ENCODE measurements at regions not wholly inside any gene's neighbourhood (a gene's known extent, or its start where the extent isn't known, plus 50 kb on each side); places are given as distances from the start of the nearest gene placed in this dataset.
"Not testable (repeated sequence)": the region's sequence is repeated elsewhere in the genome, so short reads cannot be mapped to it uniquely, and the experiment has no call there.

DNA sequence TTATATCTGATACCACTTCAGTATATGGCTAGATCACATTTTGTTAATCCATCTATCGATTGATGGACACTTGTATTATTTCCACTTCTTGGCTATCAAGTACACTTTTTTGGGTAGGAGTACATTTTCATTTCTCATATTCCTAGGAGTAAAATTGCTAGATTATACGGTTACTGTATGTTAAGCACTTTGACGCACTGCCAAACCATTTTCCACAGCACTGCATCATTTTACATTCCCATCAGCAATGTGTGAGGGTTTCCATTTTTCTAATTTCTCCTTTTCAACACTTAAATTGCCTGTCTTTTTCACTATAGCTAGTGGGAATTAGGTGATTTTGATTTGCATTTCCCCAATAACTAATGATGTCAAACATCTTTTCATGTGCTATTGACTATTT, 179.3 kb upstream of the B3GAT1 start:
- TF ChIP-seq, protein P1, sequence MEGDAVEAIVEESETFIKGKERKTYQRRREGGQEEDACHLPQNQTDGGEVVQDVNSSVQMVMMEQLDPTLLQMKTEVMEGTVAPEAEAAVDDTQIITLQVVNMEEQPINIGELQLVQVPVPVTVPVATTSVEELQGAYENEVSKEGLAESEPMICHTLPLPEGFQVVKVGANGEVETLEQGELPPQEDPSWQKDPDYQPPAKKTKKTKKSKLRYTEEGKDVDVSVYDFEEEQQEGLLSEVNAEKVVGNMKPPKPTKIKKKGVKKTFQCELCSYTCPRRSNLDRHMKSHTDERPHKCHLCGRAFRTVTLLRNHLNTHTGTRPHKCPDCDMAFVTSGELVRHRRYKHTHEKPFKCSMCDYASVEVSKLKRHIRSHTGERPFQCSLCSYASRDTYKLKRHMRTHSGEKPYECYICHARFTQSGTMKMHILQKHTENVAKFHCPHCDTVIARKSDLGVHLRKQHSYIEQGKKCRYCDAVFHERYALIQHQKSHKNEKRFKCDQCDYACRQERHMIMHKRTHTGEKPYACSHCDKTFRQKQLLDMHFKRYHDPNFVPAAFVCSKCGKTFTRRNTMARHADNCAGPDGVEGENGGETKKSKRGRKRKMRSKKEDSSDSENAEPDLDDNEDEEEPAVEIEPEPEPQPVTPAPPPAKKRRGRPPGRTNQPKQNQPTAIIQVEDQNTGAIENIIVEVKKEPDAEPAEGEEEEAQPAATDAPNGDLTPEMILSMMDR (IDR thresholded peaks at IDR 0.05), result no peak
- no peak for TF ChIP-seq POLR2A (IDR thresholded peaks at IDR 0.05)
- Histone ChIP-seq H3K27me3 (no peaks in the 10 kb centered on the region), H3K36me3 (no peaks in the 10 kb centered on the region), H3K4me3 (no peak overlapping the region), H3K9me3 (no peaks in the 10 kb centered on the region), H3K4me1 (no peaks in the 10 kb centered on the region), H3K27ac (no peak overlapping the region)
- DNase-seq, result no peak
- WGBS (ENCODE audit: insufficient coverage, low coverage, low lambda C conversion rate, missing lambda C conversion rate), result 71% methylated on average over 3 of the region's 3 CpGs
- intact Hi-C loops (cut with DNase I), result no loop called here
- no peak for ATAC-seq

GRCh38 chr11:134589129-134589528, 177.1 kb upstream of the B3GAT1 start:
- Histone ChIP-seq H3K4me1 (no peaks in the 10 kb centered on the region), H3K27me3 (no peaks in the 10 kb centered on the region), H3K27ac (no peak overlapping the region), H3K4me3 (no peak overlapping the region), H3K9me3 (no peaks in the 10 kb centered on the region), H3K36me3 (no peaks in the 10 kb centered on the region)
- ATAC-seq (no peak), DNase-seq (no peak)
- intact Hi-C loops (cut with DNase I), result loop anchor here in 1 of 2 donors (10.0 kb wide), 1 partner anchor 224 kb away; no protein-coding TSS in a partner anchor
- TF ChIP-seq POLR2A (IDR thresholded peaks at IDR 0.05), result no peak
- TF ChIP-seq, protein P1 (IDR thresholded peaks at IDR 0.05), result no peak
- WGBS (ENCODE audit: insufficient coverage, low coverage, low lambda C conversion rate, missing lambda C conversion rate), result 60% methylated on average over 5 of the region's 5 CpGs

GRCh38 chr11:134588460-134589110, 176.5 kb upstream of the B3GAT1 start:
- intact Hi-C loops (cut with DNase I), result loop anchor here in 1 of 2 donors (10.0 kb wide), 1 partner anchor 224 kb away; no protein-coding TSS in a partner anchor
- H3K27ac ChIP-seq, H3K4me3 ChIP-seq, H3K36me3 ChIP-seq, H3K4me1 ChIP-seq, DNase-seq, H3K9me3 ChIP-seq, ATAC-seq, H3K27me3 ChIP-seq: not testable (repeated sequence)
- 77% methylated on average over 5 of the region's 20 CpGs for WGBS (ENCODE audit: insufficient coverage, low coverage, low lambda C conversion rate, missing lambda C conversion rate)

DNA sequence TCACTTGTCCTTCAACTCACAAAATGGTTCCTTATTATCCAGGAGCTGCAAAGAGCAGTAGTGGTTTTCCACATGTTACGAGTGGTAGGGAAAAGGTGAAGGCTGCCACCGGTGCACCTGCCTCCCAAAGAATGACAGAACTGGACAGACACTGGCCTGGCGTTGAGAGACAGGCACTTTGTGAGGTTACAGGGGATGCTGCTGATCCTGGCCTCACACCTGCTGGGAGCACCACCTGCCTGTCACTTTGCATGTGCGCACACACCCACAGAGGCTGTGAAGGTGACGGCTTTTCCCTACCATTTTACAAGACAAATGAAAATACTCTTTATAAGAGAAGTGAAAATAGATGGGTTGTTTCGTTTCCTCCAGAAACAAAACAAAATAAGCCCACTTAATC, 175.3 kb upstream of the B3GAT1 start:
- ATAC-seq (no peak), DNase-seq (no peak)
- intact Hi-C loops (cut with DNase I), result loop anchor here in 1 of 2 donors (10.0 kb wide), 1 partner anchor 223 kb away; no protein-coding TSS in a partner anchor
- H3K36me3 ChIP-seq, result no peaks in the 10 kb centered on the region
- WGBS (ENCODE audit: insufficient coverage, low coverage, low lambda C conversion rate, missing lambda C conversion rate), result 43% methylated on average over 4 of the region's 6 CpGs
- H3K4me3 ChIP-seq, result no peak overlapping the region
- no peaks in the 10 kb centered on the region for H3K4me1 ChIP-seq
- H3K27ac ChIP-seq, result no peak overlapping the region
- H3K9me3 ChIP-seq, result no peaks in the 10 kb centered on the region
- TF ChIP-seq POLR2A (IDR thresholded peaks at IDR 0.05), result no peak
- TF ChIP-seq, protein P1 (IDR thresholded peaks at IDR 0.05), result no peak
- no peaks in the 10 kb centered on the region for H3K27me3 ChIP-seq

- no peaks in the 10 kb centered on the region for H3K9me3 ChIP-seq
- H3K27me3 ChIP-seq, result no peaks in the 10 kb centered on the region
- H3K27ac ChIP-seq, result no peak overlapping the region
- H3K36me3 ChIP-seq, result no peaks in the 10 kb centered on the region
- intact Hi-C loops (cut with DNase I), result loop anchor here in 1 of 2 donors (10.0 kb wide), 1 partner anchor 222 kb away; no protein-coding TSS in a partner anchor
- DNase-seq (no peak), ATAC-seq (no peak)
- no peaks in the 10 kb centered on the region for H3K4me1 ChIP-seq
- 57% methylated on average over 5 of the region's 6 CpGs for WGBS (ENCODE audit: insufficient coverage, low coverage, low lambda C conversion rate, missing lambda C conversion rate)
- H3K4me3 ChIP-seq, result no peak overlapping the region
- TF ChIP-seq, protein P1 (IDR thresholded peaks at IDR 0.05), result no peak
Measured at GRCh38 chr11:134586726-134587125, 174.7 kb upstream of the B3GAT1 start.

Measured in right lobe of liver (tissue), 6 donors.